Body of pancreas (tissue), 4 donors: ENCODE measurements at regions not wholly inside any gene's neighbourhood (a gene's known extent, or its start where the extent isn't known, plus 50 kb on each side); places are given as distances from the start of the nearest gene placed in this dataset.

Experiments used
- POLR2A ChIP-seq, 3 donors: fragments of 450-650 bp; IDR thresholded peaks; one replicate each; pipeline ENCODE4 v1.6.1; 2016; ENCODE audit warnings: antibody characterized with exemption in 3 of 3, mild to moderate bottlenecking in 2 of 3
- TF ChIP-seq, protein P1 (sequence below), 7 experiments: fragments of 450-650 bp in 4 of 7; fragments of 200-600 bp in 3 of 7; sonication (generic) in 3 of 7; IDR thresholded peaks; one replicate each; pipeline ENCODE4 v1.5.1; 2016 to 2019; ENCODE audit warnings: antibody characterized with exemption in 7 of 7

DNA sequence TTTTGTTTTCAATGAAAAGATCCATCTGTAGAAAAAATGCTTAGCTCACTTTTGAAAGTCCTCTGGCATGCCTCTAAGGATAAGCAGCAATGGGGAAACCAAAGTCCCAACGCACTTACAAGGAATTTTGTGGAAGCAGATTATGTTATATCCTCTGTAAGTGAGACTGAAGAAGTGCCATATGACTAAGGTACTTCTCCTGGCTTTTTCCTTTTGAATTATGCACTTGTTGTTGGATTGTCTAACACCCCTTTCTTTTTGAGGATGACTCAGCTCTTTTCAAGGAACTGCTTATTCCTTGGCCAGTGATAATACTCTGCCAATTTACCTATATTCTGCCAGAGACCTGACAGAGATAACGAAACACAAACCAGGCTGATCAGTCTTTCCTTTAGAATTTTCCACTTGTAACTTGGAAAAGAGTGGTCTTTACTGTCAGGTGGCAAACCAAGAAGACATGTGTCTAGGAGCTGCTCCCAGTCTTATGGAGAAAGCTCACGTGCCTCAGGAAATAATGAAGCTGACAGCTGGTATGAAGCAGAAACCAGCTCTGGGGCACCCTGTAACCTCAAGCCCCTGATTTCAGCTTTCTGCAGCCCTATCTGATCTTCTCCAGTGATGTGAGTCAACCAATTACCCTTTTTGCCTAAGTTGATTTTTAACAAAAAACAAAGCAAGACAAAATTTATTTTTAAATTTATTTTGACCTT lies 290.8 kb upstream of the FBXL7 start:
- TF ChIP-seq, protein P1, sequence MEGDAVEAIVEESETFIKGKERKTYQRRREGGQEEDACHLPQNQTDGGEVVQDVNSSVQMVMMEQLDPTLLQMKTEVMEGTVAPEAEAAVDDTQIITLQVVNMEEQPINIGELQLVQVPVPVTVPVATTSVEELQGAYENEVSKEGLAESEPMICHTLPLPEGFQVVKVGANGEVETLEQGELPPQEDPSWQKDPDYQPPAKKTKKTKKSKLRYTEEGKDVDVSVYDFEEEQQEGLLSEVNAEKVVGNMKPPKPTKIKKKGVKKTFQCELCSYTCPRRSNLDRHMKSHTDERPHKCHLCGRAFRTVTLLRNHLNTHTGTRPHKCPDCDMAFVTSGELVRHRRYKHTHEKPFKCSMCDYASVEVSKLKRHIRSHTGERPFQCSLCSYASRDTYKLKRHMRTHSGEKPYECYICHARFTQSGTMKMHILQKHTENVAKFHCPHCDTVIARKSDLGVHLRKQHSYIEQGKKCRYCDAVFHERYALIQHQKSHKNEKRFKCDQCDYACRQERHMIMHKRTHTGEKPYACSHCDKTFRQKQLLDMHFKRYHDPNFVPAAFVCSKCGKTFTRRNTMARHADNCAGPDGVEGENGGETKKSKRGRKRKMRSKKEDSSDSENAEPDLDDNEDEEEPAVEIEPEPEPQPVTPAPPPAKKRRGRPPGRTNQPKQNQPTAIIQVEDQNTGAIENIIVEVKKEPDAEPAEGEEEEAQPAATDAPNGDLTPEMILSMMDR (IDR thresholded peaks at IDR 0.05), result no peak
- no peak for TF ChIP-seq POLR2A (IDR thresholded peaks at IDR 0.05)
